A673 (cell line): ENCODE measurements at regions not wholly inside any gene's neighbourhood (a gene's known extent, or its start where the extent isn't known, plus 50 kb on each side); places are given as distances from the start of the nearest gene placed in this dataset.

Source experiments
- BruUV-seq: library from RNA; stranded (reverse); fragments of 400-500 nt; replicated peaks from 2 replicates; lab custom pipeline; 2021; lab: Mats Ljungman, UMichigan
- CTCF ChIA-PET: fragments of 300-600 bp; sonication (Branson Sonifier 250); formaldehyde crosslinking; loops from one replicate; lab custom pipeline; 2022; ENCODE audit warnings: antibody characterized with exemption; lab: Charles Lee
- POLR2A ChIA-PET: fragments of 300-600 bp; sonication (Branson Sonifier 250); formaldehyde crosslinking; loops from one replicate; lab custom pipeline; 2022; ENCODE audit warnings: antibody characterized with exemption; ENCODE audit not compliant: low non-redundant PET; lab: Charles Lee
- DNase-seq: peaks from one replicate; pipeline ENCODE4 v3.0.0-alpha.2; 2015; ENCODE audit warnings: low spot score
- H3K27ac ChIP-seq: fragments of 200-600 bp; sonication (generic); 2 replicates; pipeline ENCODE4 v1.5.1; 2016; ENCODE audit warnings: mixed run types, low read depth, mild to moderate bottlenecking, mixed read lengths, antibody characterized with exemption, low read length; ENCODE audit not compliant: poor library complexity, severe bottlenecking
- H3K27me3 ChIP-seq: fragments of 200-600 bp; sonication (generic); replicated peaks from 2 replicates; pipeline ENCODE4 v1.6.1; 2017; ENCODE audit warnings: mixed run types, low read depth, mild to moderate bottlenecking, mixed read lengths, antibody characterized with exemption, low read length; ENCODE audit not compliant: insufficient read depth, poor library complexity
- H3K36me3 ChIP-seq: fragments of 200-600 bp; sonication (generic); 2 replicates; pipeline ENCODE4 v1.6.1; 2016; ENCODE audit warnings: mixed run types, mild to moderate bottlenecking, mixed read lengths, antibody characterized with exemption, low read length; ENCODE audit not compliant: insufficient read depth, poor library complexity, severe bottlenecking
- H3K4me1 ChIP-seq: fragments of 200-600 bp; sonication (generic); 2 replicates; pipeline ENCODE4 v1.6.1; 2017; ENCODE audit warnings: mixed run types, mild to moderate bottlenecking, mixed read lengths, antibody characterized with exemption, low read length; ENCODE audit not compliant: insufficient read depth, poor library complexity, severe bottlenecking
- H3K4me3 ChIP-seq: fragments of 200-600 bp; sonication (generic); 2 replicates; pipeline ENCODE4 v1.5.1; 2016; ENCODE audit warnings: low read depth, mixed run types, mild to moderate bottlenecking, mixed read lengths, low read length; ENCODE audit not compliant: poor library complexity, severe bottlenecking
- H3K9me3 ChIP-seq: fragments of 200-600 bp; sonication (generic); 2 replicates; pipeline ENCODE4 v1.6.1; 2016; ENCODE audit warnings: mixed run types, low read depth, mild to moderate bottlenecking, mixed read lengths, antibody characterized with exemption, low read length; ENCODE audit not compliant: poor library complexity, severe bottlenecking
- EZH2 ChIP-seq: fragments of 200-600 bp; sonication (generic); IDR thresholded peaks from 2 replicates; pipeline ENCODE4 v1.6.1; 2017; ENCODE audit warnings: borderline replicate concordance, low read depth, mild to moderate bottlenecking, mixed read lengths, antibody characterized with exemption, low read length; ENCODE audit not compliant: poor library complexity, severe bottlenecking
- intact Hi-C: fragments of 100-400 bp; cut with micrococcal nuclease; formaldehyde crosslinking; loops from one replicate; pipeline ENCODE4 v1.10.0; 2022; ENCODE audit not compliant: unreplicated experiment
- TF ChIP-seq, protein P1 (sequence below): fragments of 300-800, 200-600 bp; sonication (generic); conservative IDR thresholded peaks from 2 replicates; pipeline ENCODE4 v1.5.1; 2017; ENCODE audit warnings: low read depth, mild to moderate bottlenecking, antibody characterized with exemption, low read length, moderate library complexity, mixed read lengths

DNA sequence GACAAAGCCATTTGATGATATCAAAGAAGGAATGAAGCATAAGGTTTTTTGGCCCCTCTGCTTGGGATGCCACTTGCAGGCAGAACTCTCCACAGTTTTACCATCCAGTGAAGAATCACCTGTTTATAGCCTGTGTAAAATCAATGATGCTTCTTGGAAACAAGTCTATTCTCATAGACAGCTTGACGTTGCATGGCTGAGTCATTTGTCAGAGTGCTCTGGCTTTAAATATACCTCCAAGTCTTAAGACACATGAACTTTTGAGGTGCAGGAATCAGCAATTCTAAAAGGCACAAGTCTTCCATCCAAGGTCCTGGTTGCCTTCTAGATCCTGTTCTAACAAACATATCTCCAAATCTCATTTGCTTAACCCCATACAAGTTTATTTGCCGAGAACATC lies 53.6 kb upstream of the KIRREL3 start:
- Histone ChIP-seq H3K36me3 (no peaks in the 10 kb centered on the region), H3K27ac (no peak overlapping the region), H3K4me3 (no peak overlapping the region), H3K9me3 (no peaks in the 10 kb centered on the region), H3K4me1 (no peaks in the 10 kb centered on the region), H3K27me3 (no peaks in the 10 kb centered on the region)
- TF ChIP-seq EZH2: no peak
- TF ChIP-seq, protein P1, sequence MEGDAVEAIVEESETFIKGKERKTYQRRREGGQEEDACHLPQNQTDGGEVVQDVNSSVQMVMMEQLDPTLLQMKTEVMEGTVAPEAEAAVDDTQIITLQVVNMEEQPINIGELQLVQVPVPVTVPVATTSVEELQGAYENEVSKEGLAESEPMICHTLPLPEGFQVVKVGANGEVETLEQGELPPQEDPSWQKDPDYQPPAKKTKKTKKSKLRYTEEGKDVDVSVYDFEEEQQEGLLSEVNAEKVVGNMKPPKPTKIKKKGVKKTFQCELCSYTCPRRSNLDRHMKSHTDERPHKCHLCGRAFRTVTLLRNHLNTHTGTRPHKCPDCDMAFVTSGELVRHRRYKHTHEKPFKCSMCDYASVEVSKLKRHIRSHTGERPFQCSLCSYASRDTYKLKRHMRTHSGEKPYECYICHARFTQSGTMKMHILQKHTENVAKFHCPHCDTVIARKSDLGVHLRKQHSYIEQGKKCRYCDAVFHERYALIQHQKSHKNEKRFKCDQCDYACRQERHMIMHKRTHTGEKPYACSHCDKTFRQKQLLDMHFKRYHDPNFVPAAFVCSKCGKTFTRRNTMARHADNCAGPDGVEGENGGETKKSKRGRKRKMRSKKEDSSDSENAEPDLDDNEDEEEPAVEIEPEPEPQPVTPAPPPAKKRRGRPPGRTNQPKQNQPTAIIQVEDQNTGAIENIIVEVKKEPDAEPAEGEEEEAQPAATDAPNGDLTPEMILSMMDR: no peak
- ChIA-PET POLR2A (no interaction called here), CTCF (no interaction called here)
- DNase-seq: no peak
- intact Hi-C loops: no loop called here
- BruUV-seq: no TSS peak

DNA sequence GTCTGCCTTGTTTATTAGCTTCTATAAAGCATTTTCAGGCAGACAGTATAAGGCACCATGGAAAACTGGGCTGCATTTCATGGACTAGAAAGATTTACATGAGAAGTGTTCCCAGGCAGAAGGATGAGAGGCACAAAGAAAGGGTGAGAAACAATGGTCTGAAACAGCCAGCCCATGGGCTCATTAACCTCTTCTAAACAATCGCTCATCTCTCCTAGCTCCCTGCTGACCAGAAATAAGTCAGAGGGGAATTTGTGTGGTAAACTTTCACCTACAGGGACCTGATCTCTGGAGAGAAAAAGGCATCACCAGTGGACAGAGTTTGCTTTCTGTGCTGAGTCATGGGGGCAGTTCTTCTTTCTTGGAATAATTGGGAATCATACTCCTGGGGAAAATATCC lies 51.8 kb upstream of the KIRREL3 start:
- intact Hi-C loops: no loop called here
- H3K4me3 ChIP-seq: no peak overlapping the region
- ChIA-PET POLR2A (no interaction called here), CTCF (no interaction called here)
- BruUV-seq: no TSS peak
- H3K9me3 ChIP-seq: no peaks in the 10 kb centered on the region
- no peak for DNase-seq
- H3K4me1 ChIP-seq: no peaks in the 10 kb centered on the region
- no peaks in the 10 kb centered on the region for H3K27me3 ChIP-seq
- TF ChIP-seq, protein P1: no peak
- no peak for TF ChIP-seq EZH2
- H3K36me3 ChIP-seq: no peaks in the 10 kb centered on the region
- no peak overlapping the region for H3K27ac ChIP-seq
